ENCODE measurements at regions not wholly inside any gene's neighbourhood (a gene's known extent, or its start where the extent isn't known, plus 50 kb on each side); places are given as distances from the start of the nearest gene placed in this dataset.

- peaks cover 14 to 15% of the 10 kb centered on the region in 2 donors for H3K4me1 ChIP-seq (ENCODE audit: control insufficient read depth in 1 of 2, insufficient read depth in 2 of 2, low read length in 2 of 2)
- no peak overlapping the region for H3K27ac Mint-ChIP-seq
Observed at GRCh38 chr11:116345575-116345974, 427.2 kb downstream of the BUD13 start.

GRCh38 chr11:116344601-116345000 lies 428.2 kb downstream of the BUD13 start:
- Histone ChIP-seq H4K20me1 (ENCODE audit: insufficient read depth, low read length) (no peaks in the 10 kb centered on the region), H3K79me2 (ENCODE audit: insufficient read depth, low read length) (no peaks in the 10 kb centered on the region), H3K27me3 (ENCODE audit: control insufficient read depth in 2 of 2, insufficient read depth in 2 of 2, low read length in 2 of 2) (peaks cover 0 to 2% of the 10 kb centered on the region in 2 donors), H3K4me2 (replicated peaks; ENCODE audit: extremely low read depth, low read length, poor library complexity, severe bottlenecking) (no peak overlapping the region), H3K27ac (ENCODE audit: low read depth in 1 of 2, low read length in 2 of 2) (no peak overlapping the region), H3K9me3 (replicated peaks in 1 of 2; ENCODE audit: control insufficient read depth in 1 of 2, insufficient read depth in 1 of 2, low read length in 2 of 2) (peaks cover 0 to 3% of the 10 kb centered on the region in 2 donors), H3K36me3 (replicated peaks in 1 of 2; ENCODE audit: control insufficient read depth in 1 of 2, insufficient read depth in 2 of 2, low read length in 2 of 2) (no peaks in the 10 kb centered on the region), H3K4me1 (ENCODE audit: control insufficient read depth in 1 of 2, insufficient read depth in 2 of 2, low read length in 2 of 2) (peaks cover 14 to 15% of the 10 kb centered on the region in 2 donors), H2AFZ (ENCODE audit: insufficient read depth, low read depth, low read length, poor library complexity, severe bottlenecking) (no peak overlapping the region), H3K9ac (ENCODE audit: insufficient read depth, low read length, poor library complexity, severe bottlenecking) (no peak overlapping the region), H3K4me3 (replicated peaks in 1 of 3; ENCODE audit: low read depth in 2 of 3, low read length in 3 of 3) (no peak overlapping the region)
- Mint-ChIP-seq H3K4me3 (no peak overlapping the region), H3K27me3 (ENCODE audit: low read depth in 3 of 3) (peaks cover 8 to 23% (median 8%) of the 10 kb centered on the region in 3 donors), H3K27ac (no peak overlapping the region), H3K4me1 (peaks cover 15% of the 10 kb centered on the region), H3K36me3 (no peaks in the 10 kb centered on the region), H3K9me3 (peaks cover 10 to 21% (median 17%) of the 10 kb centered on the region in 7 donors)
- WGBS (ENCODE audit: insufficient coverage), result 60% methylated on average over 1 of the region's 5 CpGs
- no peak for DNase-seq
- intact Hi-C loops (cut with micrococcal nuclease), result no loop called here
- TF ChIP-seq CTCF (IDR thresholded peaks at IDR 0.05), result no peak

More at GRCh38 chr11:116345575-116345974, 427.2 kb downstream of the BUD13 start:
- Histone ChIP-seq H3K9ac (ENCODE audit: insufficient read depth, low read length, poor library complexity, severe bottlenecking) (no peak overlapping the region), H3K4me2 (replicated peaks; ENCODE audit: extremely low read depth, low read length, poor library complexity, severe bottlenecking) (no peak overlapping the region), H3K36me3 (replicated peaks in 1 of 2; ENCODE audit: control insufficient read depth in 1 of 2, insufficient read depth in 2 of 2, low read length in 2 of 2) (no peaks in the 10 kb centered on the region), H2AFZ (ENCODE audit: insufficient read depth, low read depth, low read length, poor library complexity, severe bottlenecking) (no peak overlapping the region), H4K20me1 (ENCODE audit: insufficient read depth, low read length) (no peaks in the 10 kb centered on the region), H3K27me3 (ENCODE audit: control insufficient read depth in 2 of 2, insufficient read depth in 2 of 2, low read length in 2 of 2) (peaks cover 0 to 2% of the 10 kb centered on the region in 2 donors), H3K79me2 (ENCODE audit: insufficient read depth, low read length) (no peaks in the 10 kb centered on the region), H3K4me3 (replicated peaks in 1 of 3; ENCODE audit: low read depth in 2 of 3, low read length in 3 of 3) (no peak overlapping the region), H3K9me3 (replicated peaks in 1 of 2; ENCODE audit: control insufficient read depth in 1 of 2, insufficient read depth in 1 of 2, low read length in 2 of 2) (peaks cover 0 to 3% of the 10 kb centered on the region in 2 donors), H3K27ac (ENCODE audit: low read depth in 1 of 2, low read length in 2 of 2) (no peak overlapping the region)
- intact Hi-C loops (cut with micrococcal nuclease), result no loop called here
- Mint-ChIP-seq H3K4me3 (no peak overlapping the region), H3K27me3 (ENCODE audit: low read depth in 3 of 3) (peaks cover 6 to 23% (median 8%) of the 10 kb centered on the region in 3 donors), H3K9me3 (peaks cover 10 to 23% (median 20%) of the 10 kb centered on the region in 7 donors), H3K4me1 (peaks cover 15% of the 10 kb centered on the region), H3K36me3 (no peaks in the 10 kb centered on the region)
- TF ChIP-seq CTCF (IDR thresholded peaks at IDR 0.05), result no peak
- no peak for DNase-seq
- WGBS (ENCODE audit: insufficient coverage), result 81% methylated on average over 1 of the region's 2 CpGs

Data from CD14-positive monocyte (primary cell).